ENCODE measurements at regions not wholly inside any gene's neighbourhood (a gene's known extent, or its start where the extent isn't known, plus 50 kb on each side); places are given as distances from the start of the nearest gene placed in this dataset.

DNA sequence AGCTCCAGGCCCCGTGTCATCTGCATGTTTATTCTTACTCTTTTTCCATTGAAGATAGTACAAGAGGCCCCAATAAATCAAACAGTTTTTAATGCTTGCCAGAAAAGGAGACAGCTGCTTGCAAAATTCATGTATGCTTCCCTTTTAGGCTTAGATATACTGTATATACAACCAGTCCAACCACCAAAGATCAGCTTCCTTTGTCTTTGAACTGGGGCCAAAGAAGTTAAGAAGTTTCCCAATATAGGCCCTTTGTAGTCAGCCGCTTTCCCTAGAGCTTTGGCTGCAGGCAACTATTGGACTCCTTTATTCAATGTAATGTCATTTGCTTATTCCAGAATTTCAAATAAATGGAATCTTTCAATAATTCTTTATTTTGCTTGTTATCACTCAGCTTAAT is 1395.0 kb downstream of the GATA3 start:
- Histone ChIP-seq H3K27ac (ENCODE audit: low read depth in 1 of 2, low read length in 2 of 2) (no peak overlapping the region), H3K27me3 (ENCODE audit: control insufficient read depth in 4 of 4, insufficient read depth in 4 of 4, low read length in 3 of 4) (no peaks in the 10 kb centered on the region), H3K9ac (ENCODE audit: low read depth in 1 of 2, low read length in 2 of 2) (no peak overlapping the region), H3K4me3 (ENCODE audit: low read depth in 1 of 3, low read length in 3 of 3) (no peak overlapping the region), H3K4me1 (ENCODE audit: control insufficient read depth in 4 of 4, insufficient read depth in 4 of 4, low read length in 3 of 4) (no peaks in the 10 kb centered on the region), H3K9me3 (ENCODE audit: control insufficient read depth in 4 of 4, low read length in 3 of 4) (peaks cover 0 to 3% (median 0%) of the 10 kb centered on the region in 4 donors), H3K36me3 (ENCODE audit: control insufficient read depth in 4 of 4, insufficient read depth in 3 of 4, low read depth in 1 of 4, low read length in 3 of 4) (no peaks in the 10 kb centered on the region)
- TF ChIP-seq, protein P1, sequence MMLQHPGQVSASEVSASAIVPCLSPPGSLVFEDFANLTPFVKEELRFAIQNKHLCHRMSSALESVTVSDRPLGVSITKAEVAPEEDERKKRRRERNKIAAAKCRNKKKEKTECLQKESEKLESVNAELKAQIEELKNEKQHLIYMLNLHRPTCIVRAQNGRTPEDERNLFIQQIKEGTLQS (IDR thresholded peaks at IDR 0.05) = no peak
- TF ChIP-seq, protein P2, sequence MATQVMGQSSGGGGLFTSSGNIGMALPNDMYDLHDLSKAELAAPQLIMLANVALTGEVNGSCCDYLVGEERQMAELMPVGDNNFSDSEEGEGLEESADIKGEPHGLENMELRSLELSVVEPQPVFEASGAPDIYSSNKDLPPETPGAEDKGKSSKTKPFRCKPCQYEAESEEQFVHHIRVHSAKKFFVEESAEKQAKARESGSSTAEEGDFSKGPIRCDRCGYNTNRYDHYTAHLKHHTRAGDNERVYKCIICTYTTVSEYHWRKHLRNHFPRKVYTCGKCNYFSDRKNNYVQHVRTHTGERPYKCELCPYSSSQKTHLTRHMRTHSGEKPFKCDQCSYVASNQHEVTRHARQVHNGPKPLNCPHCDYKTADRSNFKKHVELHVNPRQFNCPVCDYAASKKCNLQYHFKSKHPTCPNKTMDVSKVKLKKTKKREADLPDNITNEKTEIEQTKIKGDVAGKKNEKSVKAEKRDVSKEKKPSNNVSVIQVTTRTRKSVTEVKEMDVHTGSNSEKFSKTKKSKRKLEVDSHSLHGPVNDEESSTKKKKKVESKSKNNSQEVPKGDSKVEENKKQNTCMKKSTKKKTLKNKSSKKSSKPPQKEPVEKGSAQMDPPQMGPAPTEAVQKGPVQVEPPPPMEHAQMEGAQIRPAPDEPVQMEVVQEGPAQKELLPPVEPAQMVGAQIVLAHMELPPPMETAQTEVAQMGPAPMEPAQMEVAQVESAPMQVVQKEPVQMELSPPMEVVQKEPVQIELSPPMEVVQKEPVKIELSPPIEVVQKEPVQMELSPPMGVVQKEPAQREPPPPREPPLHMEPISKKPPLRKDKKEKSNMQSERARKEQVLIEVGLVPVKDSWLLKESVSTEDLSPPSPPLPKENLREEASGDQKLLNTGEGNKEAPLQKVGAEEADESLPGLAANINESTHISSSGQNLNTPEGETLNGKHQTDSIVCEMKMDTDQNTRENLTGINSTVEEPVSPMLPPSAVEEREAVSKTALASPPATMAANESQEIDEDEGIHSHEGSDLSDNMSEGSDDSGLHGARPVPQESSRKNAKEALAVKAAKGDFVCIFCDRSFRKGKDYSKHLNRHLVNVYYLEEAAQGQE (IDR thresholded peaks at IDR 0.05) = no peak
- TF ChIP-seq SP1 (IDR thresholded peaks at IDR 0.05) (no peak), RXRA (IDR thresholded peaks at IDR 0.05) (no peak)
- TF ChIP-seq, protein P3, sequence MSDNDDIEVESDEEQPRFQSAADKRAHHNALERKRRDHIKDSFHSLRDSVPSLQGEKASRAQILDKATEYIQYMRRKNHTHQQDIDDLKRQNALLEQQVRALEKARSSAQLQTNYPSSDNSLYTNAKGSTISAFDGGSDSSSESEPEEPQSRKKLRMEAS (IDR thresholded peaks at IDR 0.05) = no peak
- TF ChIP-seq, protein P4, sequence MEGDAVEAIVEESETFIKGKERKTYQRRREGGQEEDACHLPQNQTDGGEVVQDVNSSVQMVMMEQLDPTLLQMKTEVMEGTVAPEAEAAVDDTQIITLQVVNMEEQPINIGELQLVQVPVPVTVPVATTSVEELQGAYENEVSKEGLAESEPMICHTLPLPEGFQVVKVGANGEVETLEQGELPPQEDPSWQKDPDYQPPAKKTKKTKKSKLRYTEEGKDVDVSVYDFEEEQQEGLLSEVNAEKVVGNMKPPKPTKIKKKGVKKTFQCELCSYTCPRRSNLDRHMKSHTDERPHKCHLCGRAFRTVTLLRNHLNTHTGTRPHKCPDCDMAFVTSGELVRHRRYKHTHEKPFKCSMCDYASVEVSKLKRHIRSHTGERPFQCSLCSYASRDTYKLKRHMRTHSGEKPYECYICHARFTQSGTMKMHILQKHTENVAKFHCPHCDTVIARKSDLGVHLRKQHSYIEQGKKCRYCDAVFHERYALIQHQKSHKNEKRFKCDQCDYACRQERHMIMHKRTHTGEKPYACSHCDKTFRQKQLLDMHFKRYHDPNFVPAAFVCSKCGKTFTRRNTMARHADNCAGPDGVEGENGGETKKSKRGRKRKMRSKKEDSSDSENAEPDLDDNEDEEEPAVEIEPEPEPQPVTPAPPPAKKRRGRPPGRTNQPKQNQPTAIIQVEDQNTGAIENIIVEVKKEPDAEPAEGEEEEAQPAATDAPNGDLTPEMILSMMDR (IDR thresholded peaks at IDR 0.05; ENCODE audit: low read depth, low read length, missing input control) = no peak
- DNase-seq (ENCODE audit: low spot score) = no peak
- 67% methylated on average over 2 of the region's 2 CpGs for WGBS

DNA sequence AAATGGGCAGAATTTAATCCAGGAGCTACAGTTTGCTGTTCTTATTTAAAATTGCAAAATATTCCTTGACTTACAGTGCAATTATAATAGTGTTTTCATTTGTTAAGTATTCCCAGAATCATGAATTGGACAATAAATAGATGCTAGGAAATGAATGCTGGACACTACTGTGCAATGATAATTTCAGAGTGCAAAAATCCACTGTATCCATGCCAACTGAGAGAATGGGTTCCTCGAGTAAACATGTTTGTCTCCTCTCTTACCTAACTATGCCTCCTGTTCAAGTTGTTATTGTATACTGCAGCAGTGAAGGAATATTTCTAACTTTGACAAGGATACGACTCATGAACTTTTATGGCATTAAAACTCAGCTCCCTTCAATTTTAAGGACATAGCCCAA is 1396.3 kb downstream of the GATA3 start:
- 60% methylated on average over 2 of the region's 2 CpGs for WGBS
- TF ChIP-seq RAD21 (IDR thresholded peaks at IDR 0.05) = no peak
- no peaks in the 10 kb centered on the region for H3K27me3 ChIP-seq (ENCODE audit: control insufficient read depth in 4 of 4, insufficient read depth in 4 of 4, low read length in 3 of 4)
- no peak overlapping the region for H3K9ac ChIP-seq (ENCODE audit: low read depth in 1 of 2, low read length in 2 of 2)
- H3K4me3 ChIP-seq (ENCODE audit: low read depth in 1 of 3, low read length in 3 of 3) = no peak overlapping the region
- H3K4me1 ChIP-seq (ENCODE audit: control insufficient read depth in 4 of 4, insufficient read depth in 4 of 4, low read length in 3 of 4) = no peaks in the 10 kb centered on the region
- no peak overlapping the region for H3K27ac ChIP-seq (ENCODE audit: low read depth in 1 of 2, low read length in 2 of 2)
- DNase-seq (ENCODE audit: low spot score) = no peak
- no peaks in the 10 kb centered on the region for H3K36me3 ChIP-seq (ENCODE audit: control insufficient read depth in 4 of 4, insufficient read depth in 3 of 4, low read depth in 1 of 4, low read length in 3 of 4)
- peaks cover 0 to 3% (median 0%) of the 10 kb centered on the region in 4 donors for H3K9me3 ChIP-seq (ENCODE audit: control insufficient read depth in 4 of 4, low read length in 3 of 4)

DNA sequence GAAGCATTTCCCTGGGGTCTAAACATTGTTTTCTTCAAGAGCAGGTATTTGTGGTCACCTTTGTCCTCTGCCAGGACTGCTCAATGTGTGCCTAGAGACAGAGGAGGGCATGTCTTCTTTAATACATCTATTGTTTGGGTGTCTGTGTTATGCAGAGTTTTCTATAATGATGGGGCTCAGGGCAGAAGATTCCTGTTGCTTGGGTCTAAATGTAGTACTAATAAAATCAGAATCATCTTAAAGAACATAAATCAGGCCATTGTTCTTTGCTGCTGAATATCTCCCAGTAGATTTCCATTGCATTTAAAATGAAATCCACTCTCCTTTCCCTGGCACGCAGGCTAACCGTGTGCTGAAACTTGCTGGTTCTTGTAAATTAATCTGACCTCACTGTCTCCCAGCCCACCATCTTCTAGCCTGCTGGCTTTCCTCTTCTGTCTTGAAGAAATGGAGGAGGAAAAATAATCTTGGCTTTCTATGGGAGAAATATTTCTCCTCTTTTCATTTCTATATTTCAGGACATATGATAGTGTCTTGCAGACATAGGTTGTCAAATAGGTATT is 1396.8 kb downstream of the GATA3 start:
- WGBS = 88% methylated on average over 2 of the region's 2 CpGs
- Histone ChIP-seq H3K27ac (ENCODE audit: low read depth in 1 of 2, low read length in 2 of 2) (no peak overlapping the region), H3K36me3 (ENCODE audit: control insufficient read depth in 4 of 4, insufficient read depth in 3 of 4, low read depth in 1 of 4, low read length in 3 of 4) (no peaks in the 10 kb centered on the region), H3K9me3 (ENCODE audit: control insufficient read depth in 4 of 4, low read length in 3 of 4) (peaks cover 0 to 3% (median 0%) of the 10 kb centered on the region in 4 donors), H3K27me3 (ENCODE audit: control insufficient read depth in 4 of 4, insufficient read depth in 4 of 4, low read length in 3 of 4) (no peaks in the 10 kb centered on the region), H3K4me3 (ENCODE audit: low read depth in 1 of 3, low read length in 3 of 3) (no peak overlapping the region), H3K9ac (ENCODE audit: low read depth in 1 of 2, low read length in 2 of 2) (no peak overlapping the region), H3K4me1 (ENCODE audit: control insufficient read depth in 4 of 4, insufficient read depth in 4 of 4, low read length in 3 of 4) (no peaks in the 10 kb centered on the region)
- DNase-seq (ENCODE audit: low spot score) = no peak
- TF ChIP-seq, protein P4 (IDR thresholded peaks at IDR 0.05; ENCODE audit: low read depth, low read length, missing input control) = no peak
- TF ChIP-seq FOXA1 (IDR thresholded peaks at IDR 0.05) (no peak), HNF4G (IDR thresholded peaks at IDR 0.05) (no peak), JUND (IDR thresholded peaks at IDR 0.05) (no peak), TAF1 (conservative IDR thresholded peaks at IDR 0.05) (no peak)
- TF ChIP-seq, protein P3 (IDR thresholded peaks at IDR 0.05) = no peak
- TF ChIP-seq, protein P2 (IDR thresholded peaks at IDR 0.05) = no peak
- TF ChIP-seq, protein P5, sequence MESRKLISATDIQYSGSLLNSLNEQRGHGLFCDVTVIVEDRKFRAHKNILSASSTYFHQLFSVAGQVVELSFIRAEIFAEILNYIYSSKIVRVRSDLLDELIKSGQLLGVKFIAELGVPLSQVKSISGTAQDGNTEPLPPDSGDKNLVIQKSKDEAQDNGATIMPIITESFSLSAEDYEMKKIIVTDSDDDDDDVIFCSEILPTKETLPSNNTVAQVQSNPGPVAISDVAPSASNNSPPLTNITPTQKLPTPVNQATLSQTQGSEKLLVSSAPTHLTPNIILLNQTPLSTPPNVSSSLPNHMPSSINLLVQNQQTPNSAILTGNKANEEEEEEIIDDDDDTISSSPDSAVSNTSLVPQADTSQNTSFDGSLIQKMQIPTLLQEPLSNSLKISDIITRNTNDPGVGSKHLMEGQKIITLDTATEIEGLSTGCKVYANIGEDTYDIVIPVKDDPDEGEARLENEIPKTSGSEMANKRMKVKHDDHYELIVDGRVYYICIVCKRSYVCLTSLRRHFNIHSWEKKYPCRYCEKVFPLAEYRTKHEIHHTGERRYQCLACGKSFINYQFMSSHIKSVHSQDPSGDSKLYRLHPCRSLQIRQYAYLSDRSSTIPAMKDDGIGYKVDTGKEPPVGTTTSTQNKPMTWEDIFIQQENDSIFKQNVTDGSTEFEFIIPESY (IDR thresholded peaks at IDR 0.05) = no peak
